ENCODE measurements at regions not wholly inside any gene's neighbourhood (a gene's known extent, or its start where the extent isn't known, plus 50 kb on each side); places are given as distances from the start of the nearest gene placed in this dataset.

DNA sequence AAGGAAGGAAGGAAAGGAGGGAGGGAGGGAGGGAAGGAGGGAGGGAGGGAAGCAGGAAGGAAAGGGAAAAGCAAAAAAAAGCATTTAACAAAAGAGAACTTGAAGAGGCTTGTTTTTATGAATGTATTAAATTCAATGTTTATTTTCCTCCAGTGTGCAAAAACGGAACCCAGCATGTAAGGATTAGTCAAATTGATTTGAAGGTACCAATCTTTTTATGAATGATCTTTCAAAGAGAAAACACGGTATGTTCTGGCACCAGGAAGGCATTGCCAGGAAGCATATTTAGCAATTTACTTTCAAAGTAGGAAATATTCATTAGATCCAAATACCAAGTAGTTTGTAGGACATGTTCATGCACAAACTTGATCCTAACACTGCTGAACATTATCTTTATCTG lies 453.6 kb downstream of the PDGFC start:
- TF ChIP-seq EZH2 (IDR thresholded peaks at IDR 0.05; ENCODE audit: low read depth) = no peak
- TF ChIP-seq, protein P1, sequence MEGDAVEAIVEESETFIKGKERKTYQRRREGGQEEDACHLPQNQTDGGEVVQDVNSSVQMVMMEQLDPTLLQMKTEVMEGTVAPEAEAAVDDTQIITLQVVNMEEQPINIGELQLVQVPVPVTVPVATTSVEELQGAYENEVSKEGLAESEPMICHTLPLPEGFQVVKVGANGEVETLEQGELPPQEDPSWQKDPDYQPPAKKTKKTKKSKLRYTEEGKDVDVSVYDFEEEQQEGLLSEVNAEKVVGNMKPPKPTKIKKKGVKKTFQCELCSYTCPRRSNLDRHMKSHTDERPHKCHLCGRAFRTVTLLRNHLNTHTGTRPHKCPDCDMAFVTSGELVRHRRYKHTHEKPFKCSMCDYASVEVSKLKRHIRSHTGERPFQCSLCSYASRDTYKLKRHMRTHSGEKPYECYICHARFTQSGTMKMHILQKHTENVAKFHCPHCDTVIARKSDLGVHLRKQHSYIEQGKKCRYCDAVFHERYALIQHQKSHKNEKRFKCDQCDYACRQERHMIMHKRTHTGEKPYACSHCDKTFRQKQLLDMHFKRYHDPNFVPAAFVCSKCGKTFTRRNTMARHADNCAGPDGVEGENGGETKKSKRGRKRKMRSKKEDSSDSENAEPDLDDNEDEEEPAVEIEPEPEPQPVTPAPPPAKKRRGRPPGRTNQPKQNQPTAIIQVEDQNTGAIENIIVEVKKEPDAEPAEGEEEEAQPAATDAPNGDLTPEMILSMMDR (conservative IDR thresholded peaks at IDR 0.05) = no peak
